ENCODE measurements at regions not wholly inside any gene's neighbourhood (a gene's known extent, or its start where the extent isn't known, plus 50 kb on each side); places are given as distances from the start of the nearest gene placed in this dataset.

DNA sequence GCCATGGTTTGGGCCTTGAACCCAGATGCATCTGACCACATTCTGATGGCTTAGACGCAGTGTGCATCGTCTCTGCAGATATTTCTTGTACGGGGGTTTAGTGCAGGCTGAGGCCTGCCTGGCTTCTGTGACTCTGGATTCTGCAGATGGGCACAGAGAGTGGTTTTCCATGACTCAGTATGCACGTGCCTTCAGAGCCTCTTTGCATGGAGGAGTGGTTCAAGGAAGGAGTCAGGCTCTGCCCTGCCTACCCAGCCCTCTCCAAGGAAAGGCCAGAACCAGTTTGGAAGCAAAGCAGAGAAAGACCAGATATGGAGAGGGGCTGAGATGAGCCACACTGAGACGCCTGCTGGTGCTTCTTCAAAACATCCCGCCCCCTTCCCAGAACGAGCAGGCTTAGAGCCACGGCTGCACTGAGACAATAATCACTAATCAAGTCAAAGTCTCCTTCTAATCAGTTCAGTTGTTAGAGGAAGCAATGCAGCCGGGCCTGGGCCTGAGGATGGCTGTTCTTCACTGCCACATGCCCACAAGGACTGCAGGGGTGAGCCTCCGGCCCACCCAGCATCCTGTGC lies 308.9 kb downstream of the NXPE2 start:
- no peak for DNase-seq (ENCODE audit: low read depth in 2 of 2)
- TF ChIP-seq, protein P1, sequence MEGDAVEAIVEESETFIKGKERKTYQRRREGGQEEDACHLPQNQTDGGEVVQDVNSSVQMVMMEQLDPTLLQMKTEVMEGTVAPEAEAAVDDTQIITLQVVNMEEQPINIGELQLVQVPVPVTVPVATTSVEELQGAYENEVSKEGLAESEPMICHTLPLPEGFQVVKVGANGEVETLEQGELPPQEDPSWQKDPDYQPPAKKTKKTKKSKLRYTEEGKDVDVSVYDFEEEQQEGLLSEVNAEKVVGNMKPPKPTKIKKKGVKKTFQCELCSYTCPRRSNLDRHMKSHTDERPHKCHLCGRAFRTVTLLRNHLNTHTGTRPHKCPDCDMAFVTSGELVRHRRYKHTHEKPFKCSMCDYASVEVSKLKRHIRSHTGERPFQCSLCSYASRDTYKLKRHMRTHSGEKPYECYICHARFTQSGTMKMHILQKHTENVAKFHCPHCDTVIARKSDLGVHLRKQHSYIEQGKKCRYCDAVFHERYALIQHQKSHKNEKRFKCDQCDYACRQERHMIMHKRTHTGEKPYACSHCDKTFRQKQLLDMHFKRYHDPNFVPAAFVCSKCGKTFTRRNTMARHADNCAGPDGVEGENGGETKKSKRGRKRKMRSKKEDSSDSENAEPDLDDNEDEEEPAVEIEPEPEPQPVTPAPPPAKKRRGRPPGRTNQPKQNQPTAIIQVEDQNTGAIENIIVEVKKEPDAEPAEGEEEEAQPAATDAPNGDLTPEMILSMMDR (conservative IDR thresholded peaks at IDR 0.05 in 1 of 2, IDR thresholded peaks at IDR 0.05 in 1 of 2; ENCODE audit: low read depth in 1 of 2, low read length in 2 of 2): no peak
- TF ChIP-seq EZH2 (IDR thresholded peaks at IDR 0.05; ENCODE audit: low read length, missing control alignments): no peak
- H2AFZ ChIP-seq (ENCODE audit: low read length): no peak overlapping the region

DNA sequence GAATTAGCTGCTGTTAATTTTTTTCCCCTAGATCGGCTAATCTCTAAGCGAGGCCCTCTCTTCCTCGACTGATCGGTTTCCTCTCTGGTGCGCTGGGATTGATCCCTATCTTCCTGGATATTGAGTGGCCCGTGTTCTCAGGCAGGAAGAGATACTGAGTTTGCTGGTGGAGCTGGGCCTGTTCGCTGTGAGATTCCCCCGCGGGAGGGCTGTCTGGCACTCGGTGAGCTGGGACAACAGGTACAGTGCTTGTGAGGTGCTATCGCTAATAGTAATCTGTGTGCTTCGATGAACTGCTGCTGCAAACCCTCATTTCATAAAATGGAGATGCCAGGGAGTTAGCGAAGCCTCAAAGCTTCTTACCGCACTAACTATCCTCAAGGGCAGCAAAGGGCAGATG lies 310.3 kb downstream of the NXPE2 start:
- DNase-seq (ENCODE audit: low read depth in 2 of 2): no peak
- Histone ChIP-seq H2AFZ (ENCODE audit: low read length) (no peak overlapping the region), H3K27ac (ENCODE audit: insufficient read depth, low read length) (no peak overlapping the region), H3K27me3 (ENCODE audit: control insufficient read depth, insufficient read depth, low read length) (no peaks in the 10 kb centered on the region), H3K36me3 (ENCODE audit: control insufficient read depth, insufficient read depth, low read length) (no peaks in the 10 kb centered on the region), H3K79me2 (ENCODE audit: control insufficient read depth, insufficient read depth, low read length) (no peaks in the 10 kb centered on the region), H4K20me1 (ENCODE audit: control insufficient read depth, extremely low read depth, insufficient read depth, low read length) (no peaks in the 10 kb centered on the region), H3K4me3 (replicated peaks in 1 of 4; ENCODE audit: control extremely low read depth in 1 of 4, insufficient read depth in 1 of 4, low read depth in 3 of 4, low read length in 4 of 4) (no peak overlapping the region), H3K9ac (ENCODE audit: insufficient read depth, low read length) (no peak overlapping the region), H3K9me3 (ENCODE audit: control insufficient read depth, insufficient read depth, low read depth, low read length) (no peaks in the 10 kb centered on the region), H3K4me2 (ENCODE audit: extremely low read depth, insufficient read depth, low read length) (no peak overlapping the region), H3K4me1 (ENCODE audit: control insufficient read depth, extremely low read depth, insufficient read depth, low read length) (no peaks in the 10 kb centered on the region)
- no peak for TF ChIP-seq EZH2 (IDR thresholded peaks at IDR 0.05; ENCODE audit: low read length, missing control alignments)
- TF ChIP-seq, protein P1 (conservative IDR thresholded peaks at IDR 0.05 in 1 of 2, IDR thresholded peaks at IDR 0.05 in 1 of 2; ENCODE audit: low read depth in 1 of 2, low read length in 2 of 2): no peak

More for the DNA sequence above, 308.9 kb downstream of the NXPE2 start:
- H3K4me2 ChIP-seq (ENCODE audit: extremely low read depth, insufficient read depth, low read length): no peak overlapping the region
- H3K4me3 ChIP-seq (replicated peaks in 1 of 4; ENCODE audit: control extremely low read depth in 1 of 4, insufficient read depth in 1 of 4, low read depth in 3 of 4, low read length in 4 of 4): no peak overlapping the region
- no peaks in the 10 kb centered on the region for H4K20me1 ChIP-seq (ENCODE audit: control insufficient read depth, extremely low read depth, insufficient read depth, low read length)
- no peaks in the 10 kb centered on the region for H3K4me1 ChIP-seq (ENCODE audit: control insufficient read depth, extremely low read depth, insufficient read depth, low read length)
- no peaks in the 10 kb centered on the region for H3K27me3 ChIP-seq (ENCODE audit: control insufficient read depth, insufficient read depth, low read length)
- no peaks in the 10 kb centered on the region for H3K9me3 ChIP-seq (ENCODE audit: control insufficient read depth, insufficient read depth, low read depth, low read length)
- no peak overlapping the region for H3K27ac ChIP-seq (ENCODE audit: insufficient read depth, low read length)
- H3K9ac ChIP-seq (ENCODE audit: insufficient read depth, low read length): no peak overlapping the region
- no peaks in the 10 kb centered on the region for H3K79me2 ChIP-seq (ENCODE audit: control insufficient read depth, insufficient read depth, low read length)
- no peaks in the 10 kb centered on the region for H3K36me3 ChIP-seq (ENCODE audit: control insufficient read depth, insufficient read depth, low read length)

DNA sequence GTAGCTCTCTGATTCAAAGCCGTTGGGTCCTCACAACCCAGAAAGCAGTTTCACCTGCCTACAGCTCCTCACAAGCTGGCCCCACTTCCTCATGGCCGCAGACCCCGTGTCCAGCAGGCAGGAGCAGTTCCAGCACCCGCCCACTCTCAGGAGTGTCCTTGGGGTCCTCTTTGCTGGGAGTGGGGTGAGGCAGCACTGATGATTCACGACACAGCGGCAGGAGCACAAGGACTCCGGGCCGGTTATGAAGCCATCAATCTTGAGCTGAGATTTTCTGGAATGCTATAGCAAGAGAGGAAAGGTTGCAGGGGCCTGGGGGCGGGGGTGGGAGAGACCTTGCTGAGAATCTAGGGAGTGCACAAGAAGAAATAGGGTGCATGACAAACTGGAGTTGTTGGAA lies 311.2 kb downstream of the NXPE2 start:
- DNase-seq (ENCODE audit: low read depth in 2 of 2): no peak
- TF ChIP-seq, protein P1 (conservative IDR thresholded peaks at IDR 0.05 in 1 of 2, IDR thresholded peaks at IDR 0.05 in 1 of 2; ENCODE audit: low read depth in 1 of 2, low read length in 2 of 2): no peak
- TF ChIP-seq EZH2 (IDR thresholded peaks at IDR 0.05; ENCODE audit: low read length, missing control alignments): no peak
- Histone ChIP-seq H3K9ac (ENCODE audit: insufficient read depth, low read length) (no peak overlapping the region), H3K4me3 (replicated peaks in 1 of 4; ENCODE audit: control extremely low read depth in 1 of 4, insufficient read depth in 1 of 4, low read depth in 3 of 4, low read length in 4 of 4) (no peak overlapping the region), H3K36me3 (ENCODE audit: control insufficient read depth, insufficient read depth, low read length) (no peaks in the 10 kb centered on the region), H4K20me1 (ENCODE audit: control insufficient read depth, extremely low read depth, insufficient read depth, low read length) (no peaks in the 10 kb centered on the region), H3K9me3 (ENCODE audit: control insufficient read depth, insufficient read depth, low read depth, low read length) (no peaks in the 10 kb centered on the region), H3K79me2 (ENCODE audit: control insufficient read depth, insufficient read depth, low read length) (no peaks in the 10 kb centered on the region), H3K4me2 (ENCODE audit: extremely low read depth, insufficient read depth, low read length) (no peak overlapping the region), H3K4me1 (ENCODE audit: control insufficient read depth, extremely low read depth, insufficient read depth, low read length) (no peaks in the 10 kb centered on the region), H3K27ac (ENCODE audit: insufficient read depth, low read length) (no peak overlapping the region), H2AFZ (ENCODE audit: low read length) (no peak overlapping the region), H3K27me3 (ENCODE audit: control insufficient read depth, insufficient read depth, low read length) (no peaks in the 10 kb centered on the region)
